Femur (tissue), 1 donor: ENCODE measurements at regions not wholly inside any gene's neighbourhood (a gene's known extent, or its start where the extent isn't known, plus 50 kb on each side); places are given as distances from the start of the nearest gene placed in this dataset.

ENCODE experiments used
- DNase-seq: peaks from one replicate; pipeline ENCODE4 v3.0.0-alpha.2; 2017

DNA sequence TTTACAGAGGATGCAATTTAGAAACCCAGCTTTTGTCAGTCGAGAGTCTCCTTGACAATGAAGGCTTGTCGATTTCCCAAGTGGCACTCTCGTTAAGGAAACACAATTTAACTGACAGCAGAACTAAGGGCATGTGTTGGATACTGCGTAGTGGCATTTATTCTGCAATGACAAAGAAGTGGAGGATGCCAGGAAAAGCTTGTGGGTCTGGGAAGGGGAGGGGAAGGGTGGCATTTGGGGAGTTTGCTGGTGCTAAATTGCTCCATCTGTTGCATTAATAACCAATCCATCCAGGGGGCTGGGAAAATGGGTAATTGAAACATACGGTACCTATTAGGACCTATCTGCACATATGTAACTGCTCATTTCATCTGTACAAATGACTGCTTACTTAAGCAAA is 190.6 kb downstream of the NSG2 start:
- DNase-seq: no peak

DNA sequence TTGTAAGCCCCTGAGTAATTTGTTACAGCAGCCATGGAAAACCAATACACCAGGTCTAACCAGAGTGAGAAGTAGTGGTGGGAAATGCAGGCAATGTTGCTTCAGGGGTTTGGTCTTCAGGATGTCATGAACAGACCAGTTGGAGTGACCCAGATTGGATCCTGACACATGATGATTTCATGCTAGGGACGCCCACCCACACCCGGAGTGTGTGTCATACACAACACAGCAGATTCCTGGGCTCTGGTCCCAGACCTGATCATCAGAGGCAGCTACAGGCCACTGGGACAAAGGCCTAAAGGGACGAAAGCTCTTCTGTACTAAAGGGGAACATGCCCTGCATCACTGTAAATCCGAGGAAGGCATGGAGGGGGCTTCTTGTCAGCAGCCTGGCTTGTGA is 194.2 kb downstream of the NSG2 start:
- no peak for DNase-seq

DNA sequence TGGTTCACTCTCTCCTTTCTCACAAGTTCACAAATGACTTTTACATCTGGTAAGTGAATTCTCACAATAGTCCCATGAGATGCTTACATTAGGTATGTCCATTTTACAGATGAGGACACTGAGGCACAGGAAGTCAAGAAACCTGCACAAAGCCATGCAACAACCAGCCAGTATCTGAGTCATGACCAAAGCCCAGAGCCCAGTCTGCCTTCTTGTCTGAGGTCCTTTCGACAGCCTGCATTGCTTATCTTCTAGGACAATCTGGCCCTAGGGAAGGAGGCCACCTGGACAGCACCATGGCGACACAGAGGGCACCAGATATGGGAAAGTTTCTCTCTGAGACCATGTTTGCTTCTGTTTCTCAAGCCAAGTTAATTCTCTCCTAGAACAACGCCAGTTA is 197.1 kb downstream of the NSG2 start:
- DNase-seq: no peak

DNA sequence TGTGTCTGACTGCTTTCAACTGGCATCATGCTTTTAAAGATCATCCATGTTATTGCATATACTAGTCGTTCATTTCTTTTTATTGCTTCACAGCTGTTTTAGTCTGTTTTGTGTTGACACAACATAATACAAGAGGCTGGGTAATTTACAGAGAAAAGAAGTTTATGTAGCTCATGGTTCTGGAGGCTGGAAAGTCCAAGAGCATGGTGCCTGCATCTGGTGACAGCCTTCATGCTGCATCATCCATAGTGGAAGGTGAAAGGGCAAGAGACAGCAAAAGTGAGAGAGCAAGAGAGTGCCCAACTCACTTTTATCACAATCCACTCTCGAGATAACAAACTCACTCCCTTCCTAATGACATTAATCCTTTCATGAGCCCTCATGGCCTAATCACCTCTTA is 198.4 kb downstream of the NSG2 start:
- no peak for DNase-seq

DNA sequence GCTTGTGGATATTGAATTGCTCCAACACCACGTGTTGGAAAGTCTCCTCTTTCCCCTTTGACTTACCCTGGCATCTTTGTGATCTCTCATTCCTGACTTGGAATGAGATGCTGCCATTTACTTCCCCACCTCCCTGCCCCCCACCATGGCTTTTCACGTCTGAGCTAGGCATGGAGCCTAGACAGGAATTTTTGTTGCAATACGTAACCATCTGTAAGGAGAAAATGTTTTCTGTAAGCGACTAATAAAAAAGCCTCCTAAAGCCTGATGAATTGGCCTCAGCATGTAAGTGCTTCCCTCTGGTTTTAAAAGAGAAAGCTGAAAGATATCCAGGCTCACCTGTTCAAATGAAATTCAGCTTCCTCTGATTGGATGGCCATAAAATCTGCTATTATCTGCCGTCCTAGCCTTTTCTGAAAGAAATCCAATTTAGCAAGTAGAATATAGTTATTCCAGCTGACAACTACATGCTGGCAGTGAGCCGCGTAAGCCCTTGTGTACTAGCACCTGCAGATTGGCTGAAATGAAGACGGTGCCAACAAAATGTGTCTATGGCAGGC is 200.1 kb downstream of the NSG2 start:
- DNase-seq: no peak

DNA sequence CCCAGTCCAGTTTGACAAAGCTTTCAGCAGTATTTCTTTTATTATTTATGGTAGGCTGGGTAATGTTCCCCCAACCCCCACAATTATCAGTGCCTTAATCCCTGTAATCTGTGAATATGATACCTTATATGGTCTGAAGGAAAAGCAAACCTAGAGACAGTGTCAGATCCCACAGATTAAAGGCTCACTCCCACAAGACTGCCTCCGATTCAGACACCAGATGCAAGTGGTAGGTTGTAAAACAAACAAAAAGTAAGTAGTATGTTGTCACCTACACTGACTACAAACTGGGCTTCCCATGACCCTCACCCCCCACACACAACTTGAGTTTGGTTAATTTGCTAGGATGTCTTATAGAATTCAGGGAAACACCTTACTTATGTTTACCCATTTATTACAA is 201.2 kb downstream of the NSG2 start:
- DNase-seq: no peak

DNA sequence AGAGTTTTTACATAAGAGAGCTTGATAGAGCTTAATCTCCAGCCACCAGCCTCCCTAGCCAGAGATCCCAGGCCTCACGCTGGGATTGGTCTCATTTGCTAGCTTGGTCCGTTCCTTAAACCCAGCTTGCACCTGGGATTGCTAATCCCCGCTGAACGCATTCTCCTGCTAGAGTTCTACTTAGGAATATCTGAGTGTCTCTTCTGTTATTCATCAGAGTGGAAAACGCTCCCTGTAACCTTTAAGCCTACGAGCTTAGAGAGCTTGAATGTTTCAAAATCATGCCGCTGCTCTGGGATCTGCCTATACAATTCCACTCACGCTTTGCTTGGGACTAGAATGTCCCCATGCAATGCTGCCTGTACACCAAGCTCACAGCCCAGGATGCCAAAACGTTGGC is 201.8 kb downstream of the NSG2 start:
- DNase-seq: no peak

DNA sequence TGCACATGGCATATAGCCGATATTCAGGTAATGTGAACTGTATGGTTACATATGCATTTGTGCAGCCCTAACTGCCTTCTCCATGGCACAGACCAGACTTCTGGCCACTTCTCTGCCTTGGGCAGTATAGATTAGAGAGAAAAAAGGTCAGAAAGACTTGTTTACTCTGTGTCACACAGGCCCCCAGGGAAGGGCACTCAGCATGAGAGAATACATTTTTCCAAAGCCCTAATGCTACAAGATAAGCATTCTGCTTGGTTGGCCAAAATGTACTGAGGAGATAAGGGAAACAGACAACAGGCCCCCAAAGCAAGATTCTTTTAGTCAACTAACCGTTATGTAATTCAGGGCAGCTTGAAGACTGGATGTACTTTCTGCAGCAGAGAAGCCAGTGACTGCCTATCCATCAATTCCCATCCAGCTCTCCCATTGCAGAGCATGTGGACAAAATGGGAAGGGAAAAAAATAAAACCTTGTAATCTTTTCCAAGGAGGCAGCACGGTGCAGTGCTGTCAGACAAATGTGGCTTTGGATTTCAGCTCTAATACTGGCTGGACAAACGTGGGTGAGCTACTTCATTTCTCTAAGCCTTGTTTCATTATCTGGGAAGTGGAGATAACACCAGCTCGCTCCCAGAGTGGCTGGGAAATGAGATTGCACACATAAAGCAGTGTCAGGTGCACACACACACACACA is 205.9 kb downstream of the NSG2 start:
- no peak for DNase-seq

DNA sequence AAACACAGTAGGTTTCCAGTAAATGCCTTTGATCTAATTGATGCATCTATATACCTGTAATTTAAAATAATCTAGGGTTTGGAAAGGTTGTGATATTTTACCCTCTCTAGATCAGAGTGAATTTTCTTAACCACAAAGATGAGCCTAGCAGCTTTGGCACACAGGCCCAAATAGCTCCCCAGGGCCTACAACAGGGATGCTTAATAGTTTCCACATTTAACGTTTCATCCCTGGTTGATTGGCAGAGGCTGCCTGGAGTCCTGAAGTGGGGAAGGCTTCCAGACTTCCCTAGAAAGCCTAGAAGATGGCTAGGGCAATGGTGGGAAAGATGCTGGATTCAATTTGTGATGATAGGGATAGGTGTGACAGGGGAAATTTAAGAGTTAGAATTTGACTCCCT is 206.6 kb downstream of the NSG2 start:
- no peak for DNase-seq

DNA sequence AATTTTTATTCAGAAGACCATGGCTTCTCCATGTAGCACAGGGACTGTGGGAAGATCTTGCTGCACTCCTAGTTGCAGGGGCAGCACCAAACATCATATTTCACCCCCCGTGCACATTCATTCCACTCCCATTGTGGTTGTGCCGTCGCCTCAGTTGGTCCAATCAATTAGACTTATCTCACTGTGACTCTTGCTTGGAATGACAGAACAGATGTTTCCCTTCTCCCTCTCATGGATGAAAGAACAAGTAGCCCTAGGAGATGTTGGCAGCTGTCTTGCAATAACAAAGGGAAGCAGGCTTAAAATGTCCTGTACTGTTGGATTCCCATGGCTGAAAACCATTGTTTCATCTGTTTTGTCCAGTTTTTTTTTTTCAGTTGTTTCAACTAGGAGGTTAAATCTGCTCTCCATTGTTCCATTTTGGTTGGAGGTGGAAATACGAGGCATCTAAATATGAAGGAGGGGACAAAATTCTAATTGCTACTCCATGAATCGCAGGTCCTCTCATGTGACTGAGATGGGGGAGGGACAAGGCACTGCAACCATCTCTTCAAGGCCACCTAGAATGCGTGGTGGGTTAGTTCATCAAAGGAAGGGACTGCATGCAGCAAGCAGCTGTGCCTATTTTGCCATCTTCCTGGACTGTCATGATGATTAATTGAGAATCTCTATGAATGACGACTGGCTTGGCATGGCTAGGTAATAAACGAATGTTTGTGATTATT is 214.4 kb downstream of the NSG2 start:
- DNase-seq: no peak

DNA sequence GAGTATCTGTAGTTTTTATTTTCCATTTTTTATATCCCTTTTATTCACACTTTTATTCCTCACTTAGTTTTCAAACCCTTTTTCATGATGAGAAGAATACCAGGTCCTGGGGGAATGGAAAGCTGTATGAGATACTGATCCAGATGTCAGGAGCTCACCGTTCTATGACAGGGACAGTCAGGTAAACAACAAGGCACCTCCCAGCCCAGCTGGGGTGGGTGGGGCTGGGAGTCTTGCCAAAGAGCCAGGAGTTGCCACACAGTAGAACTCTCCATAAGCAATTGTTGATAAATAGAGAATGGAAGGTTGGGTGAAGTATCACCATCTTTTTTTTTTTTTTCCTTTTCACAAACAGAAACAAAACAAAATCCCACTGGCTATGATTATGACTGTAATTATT is 225.8 kb downstream of the NSG2 start:
- DNase-seq: no peak

DNA sequence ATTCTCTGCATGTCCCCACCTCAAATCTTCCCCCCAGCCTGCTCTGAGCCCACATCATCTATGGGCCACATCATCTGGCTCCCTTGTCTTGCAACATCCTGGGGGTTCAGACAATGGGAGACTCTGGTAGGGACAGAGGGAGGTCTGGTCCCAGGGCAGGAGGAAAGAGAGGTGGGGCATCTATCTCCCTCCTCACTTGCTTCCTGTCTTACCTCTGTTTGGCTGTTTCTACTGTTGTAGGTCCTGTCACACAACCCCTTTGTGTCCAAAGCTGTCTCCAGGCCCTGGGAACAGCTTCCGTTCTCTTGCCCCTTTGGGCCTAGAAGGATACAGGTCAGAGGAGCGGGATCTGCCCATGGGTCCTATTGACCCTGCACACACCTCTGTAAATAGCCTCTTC is 227.2 kb downstream of the NSG2 start:
- DNase-seq: no peak

DNA sequence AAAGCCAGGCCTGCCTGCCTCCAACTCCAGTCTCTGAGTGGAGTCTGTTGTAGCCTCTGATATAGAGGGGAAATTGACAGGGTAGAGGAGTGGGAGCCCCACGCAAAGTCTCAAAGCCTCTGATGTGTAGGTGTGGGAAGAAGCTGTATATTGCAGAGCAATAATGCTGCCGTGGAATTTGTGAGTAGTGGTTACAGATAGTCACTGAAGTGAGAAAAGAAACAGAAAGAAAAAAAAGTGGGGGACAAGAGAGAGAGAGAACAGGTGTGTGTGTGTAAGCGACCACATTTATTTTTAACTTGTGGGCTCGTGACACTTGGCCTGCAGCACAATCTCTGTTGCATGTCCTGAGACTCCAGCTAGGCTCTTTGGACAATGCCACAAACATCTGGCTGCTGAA is 227.8 kb downstream of the NSG2 start:
- no peak for DNase-seq

DNA sequence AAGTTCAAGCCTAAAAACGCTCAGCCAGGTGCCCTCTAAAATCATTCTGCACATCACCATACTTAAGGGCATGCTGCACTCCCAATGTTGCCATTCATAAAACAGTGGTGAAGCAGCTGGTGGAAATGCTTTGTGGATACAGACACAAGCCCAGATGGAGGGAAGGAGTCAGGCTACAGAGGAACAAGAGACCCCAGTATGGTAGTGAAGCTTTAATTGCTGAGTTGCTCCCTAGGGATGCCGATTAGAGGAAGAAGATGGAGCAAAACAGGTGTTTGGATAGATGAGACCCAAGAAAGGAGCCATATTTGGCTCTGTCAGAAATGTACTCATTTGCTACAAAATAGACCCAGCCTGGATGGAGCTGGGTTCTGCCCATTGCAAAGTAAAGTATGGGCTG is 230.5 kb downstream of the NSG2 start:
- no peak for DNase-seq

DNA sequence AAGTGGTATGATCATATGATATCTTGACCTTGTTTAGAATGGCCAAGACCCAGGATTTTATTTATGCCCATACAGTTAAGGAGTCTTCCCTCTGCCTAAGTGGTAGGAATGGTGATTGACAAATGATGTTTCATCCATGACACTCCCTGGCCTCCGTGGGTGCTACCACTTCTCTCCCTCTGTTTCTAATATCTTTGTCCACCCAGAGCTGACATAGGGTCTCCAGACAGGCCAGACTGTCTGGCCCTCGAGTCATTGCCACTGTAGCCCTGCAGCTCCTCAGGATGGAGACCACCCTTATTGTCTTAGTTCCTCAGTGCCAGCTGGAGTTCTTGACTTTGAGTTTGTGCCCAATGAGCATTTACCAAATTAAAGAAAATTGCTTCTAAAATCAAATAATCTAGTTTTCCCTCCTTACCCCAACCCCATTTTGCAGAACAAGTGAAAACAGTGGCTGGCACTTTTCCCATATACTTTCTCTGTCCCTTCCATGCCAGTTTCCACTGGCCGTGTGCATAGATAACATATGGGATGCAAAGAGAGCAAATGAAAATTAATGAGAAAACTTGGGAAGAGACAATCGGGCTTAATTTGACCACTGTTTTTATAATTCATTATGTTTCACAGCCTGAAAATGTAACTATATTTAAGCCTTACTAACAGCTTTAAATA is 235.7 kb downstream of the NSG2 start:
- no peak for DNase-seq

DNA sequence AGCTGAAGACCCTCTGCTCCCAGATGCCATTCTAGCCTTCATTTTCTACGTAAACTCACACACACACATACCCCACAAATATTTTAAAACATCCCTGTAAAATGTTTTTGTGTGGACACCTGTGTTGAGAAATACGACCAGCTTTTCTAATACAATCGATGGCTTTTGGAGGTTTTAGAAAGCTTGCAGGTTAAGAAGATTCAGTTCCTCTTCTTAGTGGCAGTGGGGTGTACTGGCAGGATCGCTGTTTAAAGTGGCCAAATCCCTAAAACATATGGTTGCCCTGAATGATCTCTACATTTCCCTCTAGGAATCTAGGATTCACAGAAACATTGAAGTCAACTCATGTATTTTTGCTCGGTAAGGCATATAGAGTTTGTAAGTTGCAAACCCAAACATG is 236.3 kb downstream of the NSG2 start:
- no peak for DNase-seq

DNA sequence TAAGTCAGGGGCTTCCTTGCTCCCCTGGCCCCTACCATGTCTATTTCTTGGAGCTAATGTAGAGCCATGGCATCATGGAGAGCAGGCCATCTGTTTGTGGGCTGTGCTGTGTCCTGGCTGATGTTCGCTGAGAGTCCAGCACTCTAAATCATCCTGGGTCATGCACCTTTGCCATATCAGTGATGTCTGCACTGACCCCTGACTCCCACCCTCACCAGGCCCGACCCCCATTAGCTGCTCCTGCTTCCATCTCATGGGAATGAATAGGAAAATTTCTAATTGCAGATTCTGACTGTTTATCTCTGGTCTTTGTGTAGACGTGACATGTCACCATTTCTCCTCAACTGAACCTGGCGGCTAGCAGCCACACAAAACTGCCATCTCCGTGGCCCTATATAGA is 236.9 kb downstream of the NSG2 start:
- no peak for DNase-seq

DNA sequence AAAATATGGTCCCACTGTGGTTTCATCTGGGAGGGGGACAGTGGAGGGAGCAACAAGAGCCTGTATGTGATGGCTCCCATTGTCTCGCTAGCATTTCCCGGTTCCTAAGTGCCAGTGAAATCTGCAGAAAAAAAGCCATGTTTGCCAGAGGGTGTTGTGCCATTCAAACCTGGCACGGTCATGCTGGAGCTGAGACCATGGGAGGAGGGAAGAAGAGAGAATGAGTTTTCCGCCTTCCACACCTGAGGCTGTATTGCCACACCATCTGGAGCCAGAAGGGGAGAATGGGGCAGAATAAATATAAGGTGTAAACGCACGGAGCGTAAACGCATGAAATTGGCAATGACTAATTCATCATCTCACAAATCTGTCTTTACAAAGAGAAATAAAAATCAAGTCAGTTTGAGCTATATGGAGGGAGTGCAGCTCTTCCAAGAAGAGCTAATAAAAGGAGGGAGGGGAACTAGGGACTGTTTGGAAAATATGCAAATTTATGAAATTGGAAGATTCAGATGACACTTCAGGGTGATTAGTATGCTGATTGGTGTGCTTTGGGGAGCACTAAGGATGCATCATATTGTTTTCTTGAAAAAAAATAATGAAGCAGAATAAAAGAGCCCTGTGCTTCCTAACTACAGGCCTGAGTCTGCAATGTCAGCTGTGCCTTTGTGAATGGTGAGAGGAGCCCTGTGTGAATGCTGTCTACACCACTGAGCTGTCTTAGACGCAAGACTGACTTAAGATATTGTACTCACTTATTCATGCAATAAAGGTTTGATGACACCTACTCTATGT is 237.9 kb downstream of the NSG2 start:
- DNase-seq: no peak

DNA sequence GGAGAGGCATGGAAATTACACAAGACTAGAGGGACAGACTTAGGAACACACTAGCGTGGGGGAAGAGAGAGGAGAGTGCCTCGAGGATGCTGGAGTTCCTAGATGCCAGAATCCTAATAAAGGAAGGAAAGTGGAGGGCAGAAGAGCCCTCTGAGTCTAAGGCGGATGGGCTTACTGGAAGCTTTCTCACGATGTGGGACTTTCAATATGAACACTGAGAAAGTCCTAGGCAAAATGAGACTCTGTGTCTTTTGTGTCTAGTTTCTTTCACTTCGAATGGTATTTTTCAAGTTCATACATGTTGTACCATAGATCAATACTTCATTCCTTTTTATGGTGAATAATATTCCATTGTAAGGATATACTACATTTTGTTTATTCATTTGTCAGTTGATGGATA is 239.4 kb downstream of the NSG2 start:
- DNase-seq: no peak

DNA sequence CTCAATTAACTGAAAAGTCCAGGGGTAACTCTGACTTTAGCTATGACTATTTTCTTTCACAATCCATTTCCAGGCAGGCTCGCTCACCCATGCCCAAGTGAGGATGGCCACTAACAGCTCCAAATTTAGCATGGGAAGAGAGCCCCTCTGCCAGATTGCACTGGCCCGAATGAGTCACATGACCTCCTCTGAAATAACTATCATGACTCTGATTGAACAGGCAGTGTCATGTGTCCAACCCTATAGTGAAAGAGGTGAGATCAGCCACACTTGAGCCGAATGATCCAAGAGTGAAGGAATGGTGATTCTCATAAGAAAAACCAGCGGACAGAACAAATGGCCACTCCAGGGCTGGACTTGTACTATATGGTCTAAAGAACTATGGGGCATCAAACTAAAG is 242.3 kb downstream of the NSG2 start:
- DNase-seq: no peak

DNA sequence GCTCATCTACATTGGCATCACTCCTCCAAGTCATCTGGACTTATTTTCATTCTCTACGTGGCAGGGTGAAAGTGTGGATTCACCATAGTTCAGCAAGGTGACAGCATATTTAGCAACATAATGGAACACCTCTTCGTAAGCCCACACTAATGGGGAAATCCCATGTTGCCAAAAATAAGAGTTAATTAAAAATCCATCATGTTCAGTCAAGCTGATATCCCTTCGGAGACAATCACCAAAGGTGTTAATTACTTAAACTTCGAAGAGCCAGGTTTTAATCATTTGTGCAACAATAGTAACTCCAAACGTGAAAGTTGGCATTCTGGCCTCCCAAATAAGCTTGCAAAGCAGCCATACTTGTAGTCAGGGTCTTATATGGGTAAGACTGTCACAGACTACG is 242.9 kb downstream of the NSG2 start:
- no peak for DNase-seq

DNA sequence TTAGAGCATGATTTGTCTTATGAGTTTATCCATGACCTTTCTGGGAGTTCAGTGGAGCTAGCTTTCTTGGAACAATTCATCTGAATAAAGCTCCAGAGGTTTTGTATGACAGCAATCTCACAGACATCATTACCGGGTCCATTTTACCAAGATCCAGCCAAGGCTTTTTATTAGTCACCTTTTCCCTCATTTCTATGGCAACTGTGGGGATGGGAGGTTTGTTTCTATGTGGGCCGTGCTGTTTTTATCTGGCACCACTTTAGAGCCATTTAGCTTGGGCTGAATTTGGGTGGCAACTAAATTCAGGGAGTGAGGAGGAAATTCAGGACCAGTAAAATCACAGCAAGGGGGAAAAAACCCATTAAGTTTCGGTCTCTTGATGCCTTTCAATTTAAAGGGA is 245.7 kb downstream of the NSG2 start:
- no peak for DNase-seq

DNA sequence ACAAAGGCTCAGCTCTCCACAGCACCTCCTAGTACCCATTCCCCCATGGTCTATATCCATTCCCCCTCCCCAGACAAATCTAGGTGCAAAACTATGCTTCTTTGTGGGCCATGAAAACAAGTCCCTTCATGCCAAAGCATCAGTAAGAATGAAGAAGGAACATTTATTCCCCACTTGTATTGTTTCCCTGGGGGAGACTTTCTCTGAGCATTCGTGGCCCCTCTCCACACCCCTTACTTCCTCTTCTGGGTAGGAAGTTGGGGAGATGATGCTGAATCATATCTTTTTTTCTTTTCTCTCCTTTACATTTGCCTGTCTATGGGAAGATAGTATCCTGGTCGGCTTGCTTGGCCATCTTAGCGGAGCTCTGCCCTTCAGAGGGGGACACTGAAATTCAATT is 246.8 kb downstream of the NSG2 start:
- DNase-seq: no peak
